IMR-90 (cell line): ENCODE measurements at regions not wholly inside any gene's neighbourhood (a gene's known extent, or its start where the extent isn't known, plus 50 kb on each side); places are given as distances from the start of the nearest gene placed in this dataset.

Experiments used
- ATAC-seq: fragments of 200-7000 bp; cut with Tn5 transposase; 2 replicates; pipeline ENCODE4 v1.9.1; 2020; ENCODE audit warnings: low read depth, mild to moderate bottlenecking, moderate library complexity
- BruUV-seq: library from RNA; stranded (reverse); fragments of 400-500 nt; replicated peaks from 2 replicates; lab custom pipeline; 2021; lab: Mats Ljungman, UMichigan
- CTCF ChIA-PET: fragments of 300-600 bp; formaldehyde crosslinking; extraction: SDS; loops from one replicate; lab custom pipeline; 2021; ENCODE audit warnings: antibody characterized with exemption; lab: Yijun Ruan, JAX
- POLR2A ChIA-PET: fragments of 300-600 bp; sonication (Branson Sonifier 250); formaldehyde crosslinking; loops from one replicate; lab custom pipeline; 2022; ENCODE audit warnings: antibody characterized with exemption; ENCODE audit not compliant: unreplicated experiment; lab: Charles Lee
- DNase-seq: peaks from one replicate; pipeline ENCODE4 v3.0.0; 2013
- H2AFZ ChIP-seq: replicated peaks from 2 replicates; pipeline ENCODE3; 2013; ENCODE audit warnings: low read length, mild to moderate bottlenecking; ENCODE audit not compliant: poor library complexity
- H2AK5ac ChIP-seq: 2 replicates; pipeline ENCODE4 v1.6.1; 2013; ENCODE audit warnings: low read depth, low read length, inconsistent platforms
- H2AK9ac ChIP-seq: replicated peaks from 2 replicates; pipeline ENCODE3; 2013; ENCODE audit warnings: mild to moderate bottlenecking, low read depth, low read length, moderate library complexity; ENCODE audit not compliant: poor library complexity
- H2BK120ac ChIP-seq: 2 replicates; pipeline ENCODE4 v1.6.1; 2013; ENCODE audit warnings: low read depth, low read length, inconsistent platforms
- H2BK15ac ChIP-seq: 3 replicates; pipeline ENCODE4 v1.6.1; 2013; ENCODE audit warnings: low read depth, low read length, inconsistent platforms
- H2BK20ac ChIP-seq: 2 replicates; pipeline ENCODE4 v1.6.1; 2013; ENCODE audit warnings: low read depth, mild to moderate bottlenecking, inconsistent platforms, low read length, moderate library complexity
- H2BK5ac ChIP-seq: 2 replicates; pipeline ENCODE4 v1.6.1; 2013; ENCODE audit warnings: mild to moderate bottlenecking, low read depth, low read length, inconsistent platforms; ENCODE audit not compliant: poor library complexity, severe bottlenecking
- H3K14ac ChIP-seq: replicated peaks from 2 replicates; pipeline ENCODE4 v1.6.1; 2013; ENCODE audit warnings: low read depth, low read length, inconsistent platforms
- H3K18ac ChIP-seq: 2 replicates; pipeline ENCODE4 v1.6.1; 2013; ENCODE audit warnings: low read depth, low read length, control low read depth
- H3K23ac ChIP-seq: 2 replicates; pipeline ENCODE4 v1.6.1; 2013; ENCODE audit warnings: low read depth, low read length, inconsistent platforms
- H3K27ac ChIP-seq: 2 replicates; pipeline ENCODE4 v1.5.1; 2013; ENCODE audit warnings: mild to moderate bottlenecking, control low read depth, low read length; ENCODE audit not compliant: insufficient read depth
- H3K27me3 ChIP-seq: 2 replicates; pipeline ENCODE4 v1.6.1; 2013; ENCODE audit warnings: low read length; ENCODE audit not compliant: control insufficient read depth, insufficient read depth
- H3K36me3 ChIP-seq: 2 replicates; pipeline ENCODE4 v1.6.1; 2013; ENCODE audit warnings: low read length, mixed read lengths; ENCODE audit not compliant: control insufficient read depth, insufficient read depth
- H3K4ac ChIP-seq: 2 replicates; pipeline ENCODE4 v1.6.1; 2013; ENCODE audit warnings: low read depth, low read length, inconsistent platforms
- H3K4me1 ChIP-seq: 2 replicates; pipeline ENCODE4 v1.6.1; 2013; ENCODE audit warnings: low read length, mixed read lengths; ENCODE audit not compliant: control insufficient read depth, insufficient read depth
- H3K4me2 ChIP-seq: 2 replicates; pipeline ENCODE4 v1.6.1; 2013; ENCODE audit warnings: low read depth, mild to moderate bottlenecking, control low read depth, low read length, moderate library complexity
- H3K4me3 ChIP-seq: 2 replicates; pipeline ENCODE4 v1.5.1; 2013; ENCODE audit warnings: low read depth, mild to moderate bottlenecking, control low read depth, low read length, moderate library complexity; ENCODE audit not compliant: insufficient read depth
- H3K56ac ChIP-seq: 2 replicates; pipeline ENCODE4 v1.6.1; 2013; ENCODE audit warnings: low read length, inconsistent platforms; ENCODE audit not compliant: insufficient read depth; ENCODE audit errors: extremely low read depth
- H3K79me1 ChIP-seq, 2 experiments: 2 replicates each; pipeline ENCODE4 v1.6.1; 2013; ENCODE audit warnings: low read length in 2 of 2, inconsistent platforms in 1 of 2, low read depth in 1 of 2
- H3K9ac ChIP-seq: 2 replicates; pipeline ENCODE4 v1.6.1; 2013; ENCODE audit warnings: low read depth, low read length, control low read depth
- H3K9me1 ChIP-seq: 2 replicates; pipeline ENCODE4 v1.6.1; 2013; ENCODE audit warnings: low read length, inconsistent platforms; ENCODE audit not compliant: insufficient read depth
- H3K9me3 ChIP-seq: 2 replicates; pipeline ENCODE4 v1.6.1; 2013; ENCODE audit warnings: low read length; ENCODE audit not compliant: control insufficient read depth, insufficient read depth
- H4K20me1 ChIP-seq: 2 replicates; pipeline ENCODE4 v1.6.1; 2013; ENCODE audit warnings: low read length, inconsistent platforms; ENCODE audit not compliant: insufficient read depth
- H4K5ac ChIP-seq: 2 replicates; pipeline ENCODE4 v1.6.1; 2013; ENCODE audit warnings: mild to moderate bottlenecking, low read depth, low read length, control low read depth
- H4K8ac ChIP-seq, 2 experiments: 2 replicates each; pipeline ENCODE4 v1.6.1; 2013; ENCODE audit warnings: low read depth in 2 of 2, low read length in 2 of 2, control low read depth in 1 of 2, inconsistent platforms in 1 of 2
- H4K91ac ChIP-seq: 2 replicates; pipeline ENCODE4 v1.6.1; 2013; ENCODE audit warnings: low read depth, low read length, inconsistent platforms; ENCODE audit not compliant: insufficient read depth
- BHLHE40 ChIP-seq: fragments of 150-350 bp; IDR thresholded peaks from 2 replicates; pipeline ENCODE4 v1.6.1; 2016; ENCODE audit warnings: mild to moderate bottlenecking, low read depth, low read length
- CEBPB ChIP-seq: IDR thresholded peaks from 2 replicates; pipeline ENCODE4 v1.6.1; 2012; ENCODE audit warnings: low read depth, low read length, improper control_type of control experiment
- CHD1 ChIP-seq: IDR thresholded peaks from 2 replicates; pipeline ENCODE4 v1.6.1; 2012; ENCODE audit warnings: low read depth, low read length, improper control_type of control experiment
- FOS ChIP-seq: fragments of 150-350 bp; IDR thresholded peaks from 2 replicates; pipeline ENCODE4 v1.6.1; 2016; ENCODE audit warnings: low read depth, low read length
- MAFK ChIP-seq: IDR thresholded peaks from 2 replicates; pipeline ENCODE4 v1.6.1; 2012; ENCODE audit warnings: low read depth, low read length, improper control_type of control experiment
- MAZ ChIP-seq: IDR thresholded peaks from 2 replicates; pipeline ENCODE4 v1.6.1; 2012; ENCODE audit warnings: low read depth, mild to moderate bottlenecking, low read length, improper control_type of control experiment, moderate library complexity, borderline replicate concordance
- MXI1 ChIP-seq: IDR thresholded peaks from 2 replicates; pipeline ENCODE4 v1.6.1; 2012; ENCODE audit warnings: low read depth, mild to moderate bottlenecking, low read length, moderate library complexity, borderline replicate concordance
- NFE2L2 ChIP-seq: fragments of 150-350 bp; IDR thresholded peaks from 2 replicates; pipeline ENCODE4 v1.6.1; 2016; ENCODE audit warnings: low read depth, mild to moderate bottlenecking, low read length
- POLR2A ChIP-seq: IDR thresholded peaks from 2 replicates; pipeline ENCODE4 v1.6.1; 2012; ENCODE audit warnings: mild to moderate bottlenecking, low read depth, low read length
- RAD21 ChIP-seq: IDR thresholded peaks from 2 replicates; pipeline ENCODE4 v1.6.1; 2012; ENCODE audit warnings: low read length, improper control_type of control experiment
- RCOR1 ChIP-seq: IDR thresholded peaks from 2 replicates; pipeline ENCODE4 v1.6.1; 2012; ENCODE audit warnings: mild to moderate bottlenecking, low read length, improper control_type of control experiment; ENCODE audit not compliant: insufficient replicate concordance
- RFX5 ChIP-seq: IDR thresholded peaks from 2 replicates; pipeline ENCODE4 v1.8.0; 2012; ENCODE audit warnings: low read depth, mild to moderate bottlenecking, low read length, moderate library complexity
- SMC3 ChIP-seq: fragments of 150-350 bp; IDR thresholded peaks from 2 replicates; pipeline ENCODE4 v1.6.1; 2016; ENCODE audit warnings: low read depth, mild to moderate bottlenecking, antibody characterized with exemption, low read length, moderate library complexity
- WGBS, 2 experiments: methylation state at CpG; one replicate each; pipeline versions ENCODE4 v1.1.5 to v1.1.7; 2013; ENCODE audit warnings: missing lambda C conversion rate in 2 of 2; ENCODE audit not compliant: insufficient read length in 1 of 2; ENCODE audit errors: extremely low coverage in 2 of 2; 5-methylcytosine and 5-hydroxymethylcytosine counted together
- dilution Hi-C: fragments of 300-500 bp; cut with HindIII; formaldehyde crosslinking; loops from one replicate; pipeline ENCODE4 v1.14.3; 2018; ENCODE audit warnings: low sequenced_read_pairs; ENCODE audit not compliant: unreplicated experiment
- in situ Hi-C: fragments of 300-500 bp; cut with MboI; formaldehyde crosslinking; loops from 3 replicates; pipeline ENCODE4 v1.14.3; 2019; ENCODE audit warnings: low sequenced_read_pairs, inconsistent platforms, mixed read lengths
- intact Hi-C: fragments of 100-400 bp; cut with micrococcal nuclease; formaldehyde crosslinking; loops from 2 replicates; pipeline ENCODE4 v1.10.0; 2022
- TF ChIP-seq, protein P1 (sequence below): fragments of 150-350 bp; IDR thresholded peaks from 2 replicates; pipeline ENCODE4 v1.6.1; 2017; ENCODE audit warnings: mild to moderate bottlenecking, antibody characterized with exemption, low read length, low read depth
- TF ChIP-seq, protein P2 (sequence below): fragments of 150-350 bp; IDR thresholded peaks from 2 replicates; pipeline ENCODE4 v1.6.1; 2016; ENCODE audit warnings: low read depth, mild to moderate bottlenecking, low read length, moderate library complexity, borderline replicate concordance
- TF ChIP-seq, protein P3 (sequence below): conservative IDR thresholded peaks from 2 replicates; pipeline ENCODE4 v1.5.1; 2012; ENCODE audit warnings: mild to moderate bottlenecking, low read depth, low read length, improper control_type of control experiment

DNA sequence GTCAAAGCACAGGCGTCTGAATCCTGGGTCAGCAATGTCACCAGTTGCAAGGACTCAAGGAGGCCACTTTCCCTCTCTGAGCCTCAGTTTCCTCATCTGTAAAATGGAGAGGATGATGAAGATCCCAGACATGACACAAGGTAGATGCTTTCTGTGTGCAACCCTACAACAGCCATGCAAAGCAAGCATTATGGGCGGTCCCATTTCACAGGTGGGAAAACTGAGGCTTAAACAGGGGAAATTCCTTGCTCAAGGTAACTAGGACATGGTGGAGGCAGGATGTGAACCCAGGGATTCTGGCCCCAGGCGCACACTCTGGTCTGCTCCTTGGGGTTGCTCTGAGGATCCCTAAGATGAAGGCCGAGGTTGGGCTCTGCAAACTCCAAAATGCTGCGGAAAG is 311.0 kb downstream of the PTPRU start:
- 80% methylated on average over 1 of the region's 5 CpGs; no CpG with 5 or more reads in 1 of the 2 experiments for WGBS, 2 experiments
- Histone ChIP-seq H4K8ac (no peak overlapping the region), H3K79me1 (no peaks in the 10 kb centered on the region), H3K14ac (no peak overlapping the region), H3K4me3 (no peak overlapping the region), H4K20me1 (no peaks in the 10 kb centered on the region), H3K4ac (no peak overlapping the region), H2BK5ac (no peak overlapping the region), H4K5ac (no peak overlapping the region), H3K23ac (no peak overlapping the region), H3K18ac (no peak overlapping the region), H3K9me3 (no peaks in the 10 kb centered on the region), H2BK120ac (no peak overlapping the region), H3K56ac (no peak overlapping the region), H2AK9ac (no peak overlapping the region), H2AFZ (no peak overlapping the region), H2BK20ac (no peak overlapping the region), H3K4me2 (no peak overlapping the region), H3K9ac (no peak overlapping the region), H2BK15ac (no peak overlapping the region), H2AK5ac (no peak overlapping the region), H3K36me3 (no peaks in the 10 kb centered on the region), H3K27ac (no peak overlapping the region), H4K91ac (no peak overlapping the region), H3K9me1 (no peaks in the 10 kb centered on the region), H3K4me1 (no peaks in the 10 kb centered on the region), H3K27me3 (peaks cover 3% of the 10 kb centered on the region; the same call in 1 of the 2 replicates)
- dilution Hi-C loops, result no loop called here
- BruUV-seq, result no TSS peak
- ChIA-PET POLR2A (no interaction called here), CTCF (no interaction called here)
- intact Hi-C loops, result no loop called here
- in situ Hi-C loops, result no loop called here
- DNase-seq, result no peak
- TF ChIP-seq RAD21, result no peak
- TF ChIP-seq POLR2A, result no peak
- TF ChIP-seq BHLHE40, result no peak
- TF ChIP-seq, protein P1, sequence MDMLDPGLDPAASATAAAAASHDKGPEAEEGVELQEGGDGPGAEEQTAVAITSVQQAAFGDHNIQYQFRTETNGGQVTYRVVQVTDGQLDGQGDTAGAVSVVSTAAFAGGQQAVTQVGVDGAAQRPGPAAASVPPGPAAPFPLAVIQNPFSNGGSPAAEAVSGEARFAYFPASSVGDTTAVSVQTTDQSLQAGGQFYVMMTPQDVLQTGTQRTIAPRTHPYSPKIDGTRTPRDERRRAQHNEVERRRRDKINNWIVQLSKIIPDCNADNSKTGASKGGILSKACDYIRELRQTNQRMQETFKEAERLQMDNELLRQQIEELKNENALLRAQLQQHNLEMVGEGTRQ, result no peak
- TF ChIP-seq MAZ, result no peak
- TF ChIP-seq SMC3, result no peak
- no peak for TF ChIP-seq MAFK
- no peak for TF ChIP-seq MXI1
- TF ChIP-seq FOS, result no peak
- TF ChIP-seq CHD1, result no peak
- TF ChIP-seq, protein P2, sequence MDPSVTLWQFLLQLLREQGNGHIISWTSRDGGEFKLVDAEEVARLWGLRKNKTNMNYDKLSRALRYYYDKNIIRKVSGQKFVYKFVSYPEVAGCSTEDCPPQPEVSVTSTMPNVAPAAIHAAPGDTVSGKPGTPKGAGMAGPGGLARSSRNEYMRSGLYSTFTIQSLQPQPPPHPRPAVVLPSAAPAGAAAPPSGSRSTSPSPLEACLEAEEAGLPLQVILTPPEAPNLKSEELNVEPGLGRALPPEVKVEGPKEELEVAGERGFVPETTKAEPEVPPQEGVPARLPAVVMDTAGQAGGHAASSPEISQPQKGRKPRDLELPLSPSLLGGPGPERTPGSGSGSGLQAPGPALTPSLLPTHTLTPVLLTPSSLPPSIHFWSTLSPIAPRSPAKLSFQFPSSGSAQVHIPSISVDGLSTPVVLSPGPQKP, result no peak
- no peak for TF ChIP-seq RFX5
- TF ChIP-seq, protein P3, sequence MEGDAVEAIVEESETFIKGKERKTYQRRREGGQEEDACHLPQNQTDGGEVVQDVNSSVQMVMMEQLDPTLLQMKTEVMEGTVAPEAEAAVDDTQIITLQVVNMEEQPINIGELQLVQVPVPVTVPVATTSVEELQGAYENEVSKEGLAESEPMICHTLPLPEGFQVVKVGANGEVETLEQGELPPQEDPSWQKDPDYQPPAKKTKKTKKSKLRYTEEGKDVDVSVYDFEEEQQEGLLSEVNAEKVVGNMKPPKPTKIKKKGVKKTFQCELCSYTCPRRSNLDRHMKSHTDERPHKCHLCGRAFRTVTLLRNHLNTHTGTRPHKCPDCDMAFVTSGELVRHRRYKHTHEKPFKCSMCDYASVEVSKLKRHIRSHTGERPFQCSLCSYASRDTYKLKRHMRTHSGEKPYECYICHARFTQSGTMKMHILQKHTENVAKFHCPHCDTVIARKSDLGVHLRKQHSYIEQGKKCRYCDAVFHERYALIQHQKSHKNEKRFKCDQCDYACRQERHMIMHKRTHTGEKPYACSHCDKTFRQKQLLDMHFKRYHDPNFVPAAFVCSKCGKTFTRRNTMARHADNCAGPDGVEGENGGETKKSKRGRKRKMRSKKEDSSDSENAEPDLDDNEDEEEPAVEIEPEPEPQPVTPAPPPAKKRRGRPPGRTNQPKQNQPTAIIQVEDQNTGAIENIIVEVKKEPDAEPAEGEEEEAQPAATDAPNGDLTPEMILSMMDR, result no peak
- TF ChIP-seq NFE2L2, result no peak
- TF ChIP-seq RCOR1, result no peak
- no peak for TF ChIP-seq CEBPB
- no peak for ATAC-seq
